HEK293 (cell line): ENCODE measurements at regions not wholly inside any gene's neighbourhood (a gene's known extent, or its start where the extent isn't known, plus 50 kb on each side); places are given as distances from the start of the nearest gene placed in this dataset.

Source experiments
- CTCF ChIA-PET: fragments of 350-600 bp; formaldehyde crosslinking; extraction: SDS; loops from one replicate; lab custom pipeline; 2021; ENCODE audit warnings: antibody characterized with exemption; lab: Yijun Ruan, JAX
- POLR2A ChIA-PET: fragments of 300-600 bp; formaldehyde crosslinking; extraction: SDS; loops from one replicate; lab custom pipeline; 2020; ENCODE audit warnings: antibody characterized with exemption, inconsistent platforms; lab: Yijun Ruan, JAX
- H3K27ac ChIP-seq: fragments of 200-500 bp; sonication (Bioruptor generic); 2 replicates; pipeline ENCODE4 v1.5.1; 2014; ENCODE audit warnings: low read depth, low read length, control low read depth, inconsistent platforms; ENCODE audit errors: extremely low read depth
- H3K36me3 ChIP-seq, 2 experiments: fragments of 200-500 bp in 1 of 2; sonication (Bioruptor generic) in 1 of 2; 1 replicate in 1 of 2; 2 replicates in 1 of 2; pipeline ENCODE4 v1.5.1; 2014 to 2017; ENCODE audit warnings: inconsistent platforms in 2 of 2, low read length in 2 of 2; ENCODE audit not compliant: control insufficient read depth in 2 of 2, insufficient read depth in 1 of 2
- H3K4me1 ChIP-seq: fragments of 200-500 bp; sonication (Bioruptor generic); 2 replicates; pipeline ENCODE4 v1.5.1; 2014; ENCODE audit warnings: mild to moderate bottlenecking, low read length, inconsistent platforms; ENCODE audit not compliant: control insufficient read depth, insufficient read depth
- H3K4me3 ChIP-seq: 2 replicates; pipeline ENCODE4 v1.5.1; 2011; ENCODE audit warnings: low read depth, mild to moderate bottlenecking, control low read depth, low read length, moderate library complexity
- H3K9me3 ChIP-seq: fragments of 200-500 bp; sonication (Bioruptor generic); 2 replicates; pipeline ENCODE4 v1.5.1; 2014; ENCODE audit warnings: low read depth, low read length, inconsistent platforms; ENCODE audit not compliant: control insufficient read depth, insufficient read depth
- KLF1 ChIP-seq: fragments of 450-650 bp; formaldehyde crosslinking; IDR thresholded peaks from 2 replicates; pipeline ENCODE4 v1.5.1; 2016; ENCODE audit warnings: missing biosample characterization, missing genetic modification characterization
- MZF1 ChIP-seq: fragments of 450-650 bp; formaldehyde crosslinking; IDR thresholded peaks from 2 replicates; pipeline ENCODE4 v1.5.1; 2017; ENCODE audit warnings: missing biosample characterization, missing genetic modification characterization, borderline replicate concordance
- PRDM6 ChIP-seq: fragments of 450-650 bp; formaldehyde crosslinking; IDR thresholded peaks from 2 replicates; pipeline ENCODE4 v1.5.1; 2017; ENCODE audit warnings: missing biosample characterization, missing genetic modification characterization
- SCRT1 ChIP-seq: fragments of 450-650 bp; formaldehyde crosslinking; IDR thresholded peaks from 2 replicates; pipeline ENCODE4 v1.5.1; 2016; ENCODE audit warnings: missing biosample characterization, missing genetic modification characterization, borderline replicate concordance
- TRIM28 ChIP-seq: IDR thresholded peaks from 2 replicates; pipeline ENCODE4 v1.6.1; 2011; ENCODE audit warnings: low read length, control low read depth, borderline replicate concordance
- ZBTB17 ChIP-seq: fragments of 450-650 bp; formaldehyde crosslinking; IDR thresholded peaks from 2 replicates; pipeline ENCODE4 v1.5.1; 2016; ENCODE audit warnings: missing biosample characterization, missing genetic modification characterization
- ZNF138 ChIP-seq: fragments of 450-650 bp; formaldehyde crosslinking; IDR thresholded peaks from 2 replicates; pipeline ENCODE4 v1.5.1; 2016; ENCODE audit warnings: missing biosample characterization, missing genetic modification characterization, borderline replicate concordance
- ZNF148 ChIP-seq: fragments of 450-650 bp; formaldehyde crosslinking; IDR thresholded peaks from 2 replicates; pipeline ENCODE4 v1.5.0; 2017; ENCODE audit warnings: missing biosample characterization, missing genetic modification characterization, borderline replicate concordance
- ZNF16 ChIP-seq: fragments of 450-650 bp; formaldehyde crosslinking; IDR thresholded peaks from 2 replicates; pipeline ENCODE4 v1.5.1; 2016; ENCODE audit warnings: low read depth, missing biosample characterization, missing genetic modification characterization
- ZNF2 ChIP-seq: fragments of 450-650 bp; formaldehyde crosslinking; IDR thresholded peaks from 2 replicates; pipeline ENCODE4 v1.5.1; 2016; ENCODE audit warnings: missing biosample characterization, missing genetic modification characterization
- ZNF221 ChIP-seq: fragments of 450-650 bp; formaldehyde crosslinking; IDR thresholded peaks from 2 replicates; pipeline ENCODE4 v1.5.1; 2017; ENCODE audit warnings: missing biosample characterization, missing genetic modification characterization, borderline replicate concordance
- ZNF24 ChIP-seq: fragments of 450-650 bp; formaldehyde crosslinking; IDR thresholded peaks from 2 replicates; pipeline ENCODE4 v1.5.1; 2016; ENCODE audit warnings: missing biosample characterization, missing genetic modification characterization
- ZNF292 ChIP-seq: fragments of 450-650 bp; formaldehyde crosslinking; IDR thresholded peaks from 2 replicates; pipeline ENCODE4 v1.5.1; 2016; ENCODE audit warnings: low read depth, missing biosample characterization, missing genetic modification characterization, borderline replicate concordance
- ZNF350 ChIP-seq: fragments of 450-650 bp; formaldehyde crosslinking; IDR thresholded peaks from 2 replicates; pipeline ENCODE4 v1.5.0; 2017; ENCODE audit warnings: missing biosample characterization, mild to moderate bottlenecking, missing genetic modification characterization
- ZNF433 ChIP-seq: fragments of 450-650 bp; formaldehyde crosslinking; IDR thresholded peaks from 2 replicates; pipeline ENCODE4 v1.5.1; 2016; ENCODE audit warnings: missing biosample characterization, missing genetic modification characterization, low read depth
- ZNF548 ChIP-seq: fragments of 450-650 bp; formaldehyde crosslinking; IDR thresholded peaks from 2 replicates; pipeline ENCODE4 v1.5.1; 2016; ENCODE audit warnings: missing biosample characterization, missing genetic modification characterization
- ZNF837 ChIP-seq: fragments of 450-650 bp; formaldehyde crosslinking; IDR thresholded peaks from 2 replicates; pipeline ENCODE4 v1.5.1; 2016; ENCODE audit warnings: missing biosample characterization, missing genetic modification characterization
- TF ChIP-seq, protein P1 (sequence below): fragments of 450-650 bp; formaldehyde crosslinking; IDR thresholded peaks from 2 replicates; pipeline ENCODE4 v1.5.1; 2016; ENCODE audit warnings: missing biosample characterization, missing genetic modification characterization
- TF ChIP-seq, protein P2 (sequence below): fragments of 450-650 bp; formaldehyde crosslinking; IDR thresholded peaks from 2 replicates; pipeline ENCODE4 v1.5.1; 2016; ENCODE audit warnings: missing biosample characterization, missing genetic modification characterization
- TF ChIP-seq, protein P3 (sequence below): fragments of 450-650 bp; formaldehyde crosslinking; IDR thresholded peaks from 2 replicates; pipeline ENCODE4 v1.5.1; 2017; ENCODE audit warnings: missing biosample characterization, missing genetic modification characterization

- no peak for TF ChIP-seq ZNF350 (tag by site-specific recombination)
- TF ChIP-seq KLF1, result no peak
- no peak for TF ChIP-seq MZF1 (tag by site-specific recombination)
- TF ChIP-seq ZNF16, result no peak
Observed at GRCh38 chr21:28671549-28672195, 321.0 kb downstream of the LTN1 start (continued).

DNA sequence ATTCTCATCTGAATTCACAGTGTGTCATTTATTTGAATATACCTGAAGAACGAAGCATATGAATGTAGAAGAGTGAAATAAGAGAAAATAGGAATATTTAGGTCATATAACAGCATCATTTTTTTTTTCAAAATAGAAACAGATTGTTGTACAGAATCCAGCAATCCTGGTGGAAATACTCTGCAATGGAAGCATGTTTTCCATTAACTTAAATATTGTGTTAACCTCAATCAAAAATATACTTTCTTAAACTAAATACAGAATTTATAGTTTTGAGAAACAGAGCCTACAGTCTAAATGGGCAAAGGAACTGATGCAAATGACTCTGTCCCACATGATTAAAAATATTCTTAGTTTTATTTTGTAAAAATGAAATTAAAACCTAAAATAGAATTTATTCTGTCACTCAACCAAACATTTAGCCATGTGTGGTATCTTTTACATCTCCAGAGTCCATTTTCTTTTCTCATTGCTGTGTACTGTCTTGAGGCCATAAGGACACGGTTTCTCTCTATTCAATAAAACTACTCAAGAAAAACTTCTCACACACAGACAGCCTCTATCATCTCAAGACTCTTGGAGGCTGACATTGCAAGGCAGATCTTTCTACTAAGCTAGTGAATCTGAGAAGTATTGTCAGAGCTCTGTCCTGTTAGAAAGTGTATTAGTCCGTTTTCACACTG is 322.6 kb downstream of the LTN1 start:
- no peak overlapping the region for H3K4me3 ChIP-seq
- POLR2A ChIA-PET, result no interaction called here
- no peaks in the 10 kb centered on the region for H3K36me3 ChIP-seq
- no peak overlapping the region for H3K27ac ChIP-seq
- TF ChIP-seq ZNF548 (tag by site-specific recombination) (no peak), ZNF138 (tag by site-specific recombination) (no peak), SCRT1 (tag by site-specific recombination) (no peak), ZNF148 (tag by site-specific recombination) (no peak)
- TF ChIP-seq, protein P1, sequence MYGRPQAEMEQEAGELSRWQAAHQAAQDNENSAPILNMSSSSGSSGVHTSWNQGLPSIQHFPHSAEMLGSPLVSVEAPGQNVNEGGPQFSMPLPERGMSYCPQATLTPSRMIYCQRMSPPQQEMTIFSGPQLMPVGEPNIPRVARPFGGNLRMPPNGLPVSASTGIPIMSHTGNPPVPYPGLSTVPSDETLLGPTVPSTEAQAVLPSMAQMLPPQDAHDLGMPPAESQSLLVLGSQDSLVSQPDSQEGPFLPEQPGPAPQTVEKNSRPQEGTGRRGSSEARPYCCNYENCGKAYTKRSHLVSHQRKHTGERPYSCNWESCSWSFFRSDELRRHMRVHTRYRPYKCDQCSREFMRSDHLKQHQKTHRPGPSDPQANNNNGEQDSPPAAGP, result no peak
- H3K4me1 ChIP-seq, result no peaks in the 10 kb centered on the region
- H3K9me3 ChIP-seq, result no peaks in the 10 kb centered on the region
- CTCF ChIA-PET, result interaction anchor here (0.6 kb wide), 1 partner anchor 440 kb away, joined by 3 read pairs; no protein-coding TSS in a partner anchor

DNA sequence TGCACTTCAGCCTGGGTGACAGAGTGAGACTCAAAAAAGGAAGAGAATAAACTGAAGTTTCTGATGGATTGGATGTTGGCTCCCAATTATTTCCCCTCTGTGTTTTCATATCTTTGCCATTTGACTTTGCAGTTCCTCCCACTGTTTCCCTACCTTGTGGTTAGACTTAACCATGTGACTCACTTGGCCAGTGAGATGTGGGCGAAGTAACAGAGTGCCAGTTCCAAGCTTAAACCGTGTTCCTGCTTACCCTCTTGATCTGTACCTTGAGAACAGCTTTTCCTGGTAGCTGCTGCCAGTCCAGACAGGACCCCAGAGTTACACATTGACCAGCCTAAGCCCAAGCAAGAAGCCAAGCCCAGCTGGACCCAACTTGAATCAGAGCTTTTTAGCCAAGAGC is 323.4 kb downstream of the LTN1 start:
- no peaks in the 10 kb centered on the region for H3K9me3 ChIP-seq
- no peaks in the 10 kb centered on the region for H3K4me1 ChIP-seq
- ChIA-PET POLR2A (no interaction called here), CTCF (interaction anchor here (0.6 kb wide), 1 partner anchor 68 kb away, joined by 3 read pairs; no protein-coding TSS in a partner anchor)
- H3K27ac ChIP-seq, result no peak overlapping the region
- H3K4me3 ChIP-seq, result no peak overlapping the region
- TF ChIP-seq ZNF292 (tag by site-specific recombination) (no peak), PRDM6 (no peak), ZBTB17 (tag by site-specific recombination) (no peak), ZNF837 (tag by site-specific recombination) (no peak)
- no peaks in the 10 kb centered on the region for H3K36me3 ChIP-seq

DNA sequence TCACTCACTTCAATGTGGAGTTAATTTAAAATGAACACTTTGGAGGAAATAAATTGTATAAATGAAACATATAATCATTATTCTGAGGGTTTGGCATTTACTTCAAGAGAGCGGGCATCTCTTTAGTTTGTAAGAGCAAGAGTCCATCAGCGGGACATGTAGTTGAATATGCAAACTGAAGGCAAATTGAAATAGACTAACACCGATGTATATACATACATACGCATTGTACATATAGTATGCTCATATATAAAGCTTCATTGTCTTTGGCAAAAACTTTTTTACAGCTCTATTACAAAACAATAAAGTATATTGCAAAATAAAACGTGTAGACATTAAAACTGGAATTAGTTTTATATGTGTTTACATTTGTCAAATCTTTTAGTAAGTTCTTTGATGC is 328.9 kb downstream of the LTN1 start:
- no peak overlapping the region for H3K4me3 ChIP-seq
- H3K9me3 ChIP-seq, result no peaks in the 10 kb centered on the region
- no peaks in the 10 kb centered on the region for H3K36me3 ChIP-seq
- ChIA-PET CTCF (no interaction called here), POLR2A (no interaction called here)
- H3K27ac ChIP-seq, result no peak overlapping the region
- H3K4me1 ChIP-seq, result no peaks in the 10 kb centered on the region
- TF ChIP-seq ZNF433 (tag by site-specific recombination) (no peak), ZNF24 (no peak), ZNF2 (tag by site-specific recombination) (no peak), ZNF221 (tag by site-specific recombination) (no peak), TRIM28 (no peak)
- TF ChIP-seq, protein P2, sequence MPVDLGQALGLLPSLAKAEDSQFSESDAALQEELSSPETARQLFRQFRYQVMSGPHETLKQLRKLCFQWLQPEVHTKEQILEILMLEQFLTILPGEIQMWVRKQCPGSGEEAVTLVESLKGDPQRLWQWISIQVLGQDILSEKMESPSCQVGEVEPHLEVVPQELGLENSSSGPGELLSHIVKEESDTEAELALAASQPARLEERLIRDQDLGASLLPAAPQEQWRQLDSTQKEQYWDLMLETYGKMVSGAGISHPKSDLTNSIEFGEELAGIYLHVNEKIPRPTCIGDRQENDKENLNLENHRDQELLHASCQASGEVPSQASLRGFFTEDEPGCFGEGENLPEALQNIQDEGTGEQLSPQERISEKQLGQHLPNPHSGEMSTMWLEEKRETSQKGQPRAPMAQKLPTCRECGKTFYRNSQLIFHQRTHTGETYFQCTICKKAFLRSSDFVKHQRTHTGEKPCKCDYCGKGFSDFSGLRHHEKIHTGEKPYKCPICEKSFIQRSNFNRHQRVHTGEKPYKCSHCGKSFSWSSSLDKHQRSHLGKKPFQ (tag by site-specific recombination), result no peak
- TF ChIP-seq, protein P3, sequence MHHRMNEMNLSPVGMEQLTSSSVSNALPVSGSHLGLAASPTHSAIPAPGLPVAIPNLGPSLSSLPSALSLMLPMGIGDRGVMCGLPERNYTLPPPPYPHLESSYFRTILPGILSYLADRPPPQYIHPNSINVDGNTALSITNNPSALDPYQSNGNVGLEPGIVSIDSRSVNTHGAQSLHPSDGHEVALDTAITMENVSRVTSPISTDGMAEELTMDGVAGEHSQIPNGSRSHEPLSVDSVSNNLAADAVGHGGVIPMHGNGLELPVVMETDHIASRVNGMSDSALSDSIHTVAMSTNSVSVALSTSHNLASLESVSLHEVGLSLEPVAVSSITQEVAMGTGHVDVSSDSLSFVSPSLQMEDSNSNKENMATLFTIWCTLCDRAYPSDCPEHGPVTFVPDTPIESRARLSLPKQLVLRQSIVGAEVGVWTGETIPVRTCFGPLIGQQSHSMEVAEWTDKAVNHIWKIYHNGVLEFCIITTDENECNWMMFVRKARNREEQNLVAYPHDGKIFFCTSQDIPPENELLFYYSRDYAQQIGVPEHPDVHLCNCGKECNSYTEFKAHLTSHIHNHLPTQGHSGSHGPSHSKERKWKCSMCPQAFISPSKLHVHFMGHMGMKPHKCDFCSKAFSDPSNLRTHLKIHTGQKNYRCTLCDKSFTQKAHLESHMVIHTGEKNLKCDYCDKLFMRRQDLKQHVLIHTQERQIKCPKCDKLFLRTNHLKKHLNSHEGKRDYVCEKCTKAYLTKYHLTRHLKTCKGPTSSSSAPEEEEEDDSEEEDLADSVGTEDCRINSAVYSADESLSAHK (tag by site-specific recombination), result no peak
